GM10266 (cell line): ENCODE measurements at regions not wholly inside any gene's neighbourhood (a gene's known extent, or its start where the extent isn't known, plus 50 kb on each side); places are given as distances from the start of the nearest gene placed in this dataset.
"Not testable (repeated sequence)": the region's sequence is repeated elsewhere in the genome, so short reads cannot be mapped to it uniquely, and the experiment has no call there.

Source experiments
- DNase-seq: peaks from one replicate; pipeline ENCODE4 v3.0.0; 2012; ENCODE audit errors: extremely low spot score
- TF ChIP-seq, protein P1 (sequence below): IDR thresholded peaks from 2 replicates; pipeline ENCODE4 v1.5.1; 2012; ENCODE audit warnings: mild to moderate bottlenecking, low read depth; ENCODE audit not compliant: control insufficient read depth, insufficient read depth; ENCODE audit errors: missing control alignments

- TF ChIP-seq, protein P1, sequence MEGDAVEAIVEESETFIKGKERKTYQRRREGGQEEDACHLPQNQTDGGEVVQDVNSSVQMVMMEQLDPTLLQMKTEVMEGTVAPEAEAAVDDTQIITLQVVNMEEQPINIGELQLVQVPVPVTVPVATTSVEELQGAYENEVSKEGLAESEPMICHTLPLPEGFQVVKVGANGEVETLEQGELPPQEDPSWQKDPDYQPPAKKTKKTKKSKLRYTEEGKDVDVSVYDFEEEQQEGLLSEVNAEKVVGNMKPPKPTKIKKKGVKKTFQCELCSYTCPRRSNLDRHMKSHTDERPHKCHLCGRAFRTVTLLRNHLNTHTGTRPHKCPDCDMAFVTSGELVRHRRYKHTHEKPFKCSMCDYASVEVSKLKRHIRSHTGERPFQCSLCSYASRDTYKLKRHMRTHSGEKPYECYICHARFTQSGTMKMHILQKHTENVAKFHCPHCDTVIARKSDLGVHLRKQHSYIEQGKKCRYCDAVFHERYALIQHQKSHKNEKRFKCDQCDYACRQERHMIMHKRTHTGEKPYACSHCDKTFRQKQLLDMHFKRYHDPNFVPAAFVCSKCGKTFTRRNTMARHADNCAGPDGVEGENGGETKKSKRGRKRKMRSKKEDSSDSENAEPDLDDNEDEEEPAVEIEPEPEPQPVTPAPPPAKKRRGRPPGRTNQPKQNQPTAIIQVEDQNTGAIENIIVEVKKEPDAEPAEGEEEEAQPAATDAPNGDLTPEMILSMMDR, result no peak
- no peak for DNase-seq
Observed at GRCh38 chr2:80942766-80943165, 638.2 kb upstream of the LRRTM1 start.

DNA sequence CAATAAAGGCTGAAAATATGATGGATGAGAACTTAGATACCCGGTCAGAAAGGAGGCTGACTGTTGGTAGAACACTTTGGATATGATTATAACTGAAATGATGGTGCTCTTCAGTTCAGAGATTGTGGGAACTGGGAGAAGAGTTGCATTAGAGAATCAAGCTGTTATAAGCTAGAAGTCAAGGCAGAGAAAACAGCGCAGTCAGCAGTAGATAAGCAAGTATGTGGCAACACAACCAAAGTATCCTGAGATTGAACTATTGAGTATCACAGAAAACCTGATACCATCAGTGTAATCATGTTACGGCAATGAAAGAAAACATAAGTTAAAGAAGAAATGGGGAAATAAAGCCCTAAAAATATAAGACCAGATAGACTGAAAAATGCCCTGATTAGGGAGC is 633.9 kb upstream of the LRRTM1 start:
- no peak for DNase-seq
- TF ChIP-seq, protein P1, result no peak

DNA sequence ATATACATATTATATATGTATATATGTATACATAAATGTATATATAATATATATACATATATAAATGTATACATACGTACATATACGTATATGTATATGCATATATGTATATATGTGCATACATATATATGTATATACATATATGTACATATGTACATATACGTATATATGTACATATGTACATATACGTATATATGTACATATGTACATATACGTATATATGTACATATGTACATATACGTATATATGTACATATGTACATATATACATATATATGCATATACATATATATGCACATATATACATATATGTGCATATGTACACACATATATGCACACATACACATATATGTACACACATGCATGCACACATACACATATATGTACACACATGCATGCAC is 627.3 kb upstream of the LRRTM1 start:
- not testable (repeated sequence) for DNase-seq

DNA sequence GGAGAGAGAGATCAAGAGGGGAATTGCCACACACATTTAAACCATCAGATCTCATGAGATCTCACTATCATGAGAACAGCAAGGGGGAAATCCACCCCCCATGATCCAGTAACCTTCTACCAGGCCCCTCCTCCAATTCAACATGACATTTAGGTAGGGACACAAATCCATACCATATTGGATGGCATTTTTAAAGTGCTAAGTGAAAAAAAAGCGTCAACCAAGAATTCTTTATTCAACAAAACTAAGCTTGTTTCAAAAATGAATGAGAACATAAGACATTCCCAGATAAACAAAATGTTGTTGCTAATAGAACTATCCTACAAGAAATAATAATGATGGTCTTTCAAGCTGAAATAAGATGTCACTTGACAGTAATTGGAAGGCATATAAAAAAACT is 626.2 kb upstream of the LRRTM1 start:
- DNase-seq, result no peak
- TF ChIP-seq, protein P1, result no peak

DNA sequence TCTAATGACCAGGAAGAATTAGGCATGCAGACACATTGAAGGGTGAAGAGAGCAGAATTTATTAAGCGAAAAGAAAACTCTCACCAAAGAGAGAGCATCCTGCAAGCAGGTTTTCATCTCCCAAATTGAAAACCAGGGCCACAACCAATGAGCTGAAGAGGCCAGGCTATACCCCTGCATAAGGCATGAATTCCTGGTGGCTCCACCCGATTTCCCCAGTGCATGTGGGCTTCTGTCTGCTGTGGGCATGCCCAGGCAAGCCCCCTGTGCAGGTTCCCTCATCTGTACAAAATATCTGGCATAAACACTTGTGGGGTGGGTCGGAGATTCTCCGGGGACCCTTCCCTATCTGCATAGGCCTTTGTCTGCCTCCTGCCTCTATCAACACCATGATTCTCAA is 621.6 kb upstream of the LRRTM1 start:
- TF ChIP-seq, protein P1, result no peak
- DNase-seq, result no peak

DNA sequence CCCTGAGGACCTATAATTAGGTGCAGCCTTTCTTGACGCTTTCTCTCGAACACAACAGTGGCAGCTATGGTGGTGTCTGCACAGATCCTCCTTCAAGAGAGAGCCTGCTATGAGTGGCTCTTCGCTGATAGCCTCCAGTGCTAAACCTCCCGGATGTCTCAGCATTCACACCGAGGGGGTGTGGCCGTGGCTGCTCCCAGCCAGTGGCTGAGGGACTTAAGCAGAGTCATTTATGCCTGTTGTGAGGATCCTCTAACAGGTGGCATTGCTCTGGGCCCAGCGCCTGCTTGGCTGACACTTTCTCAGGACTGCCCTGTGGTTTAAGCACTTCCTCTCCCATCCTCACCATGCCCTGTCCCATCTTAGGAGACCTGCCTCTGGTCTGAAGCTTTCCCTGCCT is 592.0 kb upstream of the LRRTM1 start:
- DNase-seq, result no peak
- TF ChIP-seq, protein P1, result no peak

- DNase-seq, result no peak
- TF ChIP-seq, protein P1, result no peak
Observed at GRCh38 chr2:80894486-80894885, 589.9 kb upstream of the LRRTM1 start.

DNA sequence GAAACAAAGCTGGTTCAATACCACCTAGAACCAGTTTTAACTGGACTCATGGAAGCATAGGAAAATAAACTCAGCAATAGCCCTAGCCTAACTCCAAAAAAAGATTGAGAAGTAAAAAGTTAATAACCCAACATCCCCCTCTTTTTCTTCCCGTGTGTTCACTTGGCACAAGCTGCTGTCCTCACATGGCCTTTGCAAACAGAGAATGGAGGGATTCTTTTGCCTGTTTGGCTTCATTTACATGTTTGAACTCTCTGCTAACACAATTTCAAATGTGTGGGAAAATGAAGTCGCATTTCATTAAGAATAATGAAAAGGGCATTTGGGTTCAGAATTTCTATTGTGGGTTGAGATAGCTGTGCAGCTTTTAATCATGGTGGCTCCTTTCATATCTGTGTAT is 589.2 kb upstream of the LRRTM1 start:
- no peak for DNase-seq
- TF ChIP-seq, protein P1, result no peak
